OCI-LY3 (cell line): ENCODE measurements at regions not wholly inside any gene's neighbourhood (a gene's known extent, or its start where the extent isn't known, plus 50 kb on each side); places are given as distances from the start of the nearest gene placed in this dataset.

ENCODE experiments used
- H2AFZ ChIP-seq: fragments of 200-600, 300-600 bp; shearing (Covaris generic); 2 replicates; pipeline ENCODE4 v1.6.0; 2014; ENCODE audit warnings: antibody characterized with exemption, low read depth, low read length
- H3K27ac ChIP-seq: fragments of 200-600, 300-600 bp; sonication (generic); 2 replicates; pipeline ENCODE4 v1.5.1; 2014; ENCODE audit warnings: mild to moderate bottlenecking, low read length, moderate library complexity, mixed read lengths
- H3K27me3 ChIP-seq: fragments of 200-600, 300-600 bp; sonication (generic); 2 replicates; pipeline ENCODE4 v1.6.1; 2014; ENCODE audit warnings: low read depth, low read length, mixed read lengths
- H3K36me3 ChIP-seq: fragments of 200-600, 300-600 bp; sonication (generic); replicated peaks from 2 replicates; pipeline ENCODE3; 2014; ENCODE audit warnings: low read depth, low read length, mixed read lengths
- H3K4me1 ChIP-seq: fragments of 300-600, 200-600 bp; sonication (generic); 2 replicates; pipeline ENCODE4 v1.6.1; 2014; ENCODE audit warnings: low read length, mixed read lengths
- H3K4me2 ChIP-seq: fragments of 200-600, 300-600 bp; sonication (generic); 2 replicates; pipeline ENCODE4 v1.6.1; 2014; ENCODE audit warnings: low read length, mixed read lengths
- H3K4me3 ChIP-seq: fragments of 300-600, 200-600 bp; sonication (generic); 2 replicates; pipeline ENCODE4 v1.5.1; 2014; ENCODE audit warnings: antibody characterized with exemption, mild to moderate bottlenecking, low read length, moderate library complexity
- H3K79me2 ChIP-seq: fragments of 300-600, 200-600 bp; shearing (Covaris generic); 2 replicates; pipeline ENCODE4 v1.6.1; 2014; ENCODE audit warnings: mild to moderate bottlenecking, low read length, mixed read lengths
- H3K9ac ChIP-seq: fragments of 300-600, 200-600 bp; shearing (Covaris generic); 2 replicates; pipeline ENCODE4 v1.6.0; 2014; ENCODE audit warnings: mild to moderate bottlenecking, low read length, moderate library complexity
- H3K9me3 ChIP-seq: fragments of 200-600, 300-600 bp; shearing (Covaris generic); 2 replicates; pipeline ENCODE4 v1.6.1; 2014; ENCODE audit warnings: low read length, mixed read lengths; ENCODE audit not compliant: insufficient read depth
- H4K20me1 ChIP-seq: fragments of 200-600, 300-600 bp; sonication (generic); 2 replicates; pipeline ENCODE4 v1.6.1; 2016; ENCODE audit warnings: low read length, mixed read lengths; ENCODE audit not compliant: insufficient read depth
- EZH2phosphoT487 ChIP-seq: fragments of 200-600 bp; shearing (Covaris generic); IDR thresholded peaks from 2 replicates; pipeline ENCODE4 v1.6.1; 2018; ENCODE audit warnings: antibody characterized with exemption, mixed run types, low read depth
- TF ChIP-seq, protein P1 (sequence below): fragments of 200-600, 300-600 bp; sonication (generic); IDR thresholded peaks from 2 replicates; pipeline ENCODE4 v1.5.1; 2014; ENCODE audit warnings: antibody characterized with exemption, low read length, low read depth

DNA sequence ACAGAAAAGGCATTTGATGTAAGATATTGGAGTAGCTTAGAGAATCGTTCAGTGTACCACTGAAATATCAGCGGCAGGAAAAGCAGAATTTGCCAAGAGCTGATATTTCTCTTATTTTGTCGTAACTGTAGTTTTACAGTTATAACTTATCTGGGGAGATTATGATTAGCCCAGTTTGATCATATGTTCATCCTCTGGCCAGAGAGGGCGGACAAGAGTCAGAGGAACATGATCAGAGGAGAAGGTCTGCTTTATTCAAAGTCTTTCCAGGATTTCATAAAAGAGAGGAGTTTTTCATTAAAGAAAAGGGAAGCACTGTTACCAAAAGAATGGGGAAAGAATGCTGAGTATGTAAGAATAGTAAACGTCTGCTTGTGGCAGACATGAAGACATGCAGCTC is 1655.6 kb downstream of the DPP10 start:
- Histone ChIP-seq H3K27me3 (no peaks in the 10 kb centered on the region), H3K36me3 (no peaks in the 10 kb centered on the region), H3K4me1 (peaks cover 8% of the 10 kb centered on the region), H3K27ac (no peak overlapping the region), H3K79me2 (no peaks in the 10 kb centered on the region), H3K4me3 (no peak overlapping the region), H2AFZ (no peak overlapping the region), H3K9ac (no peak overlapping the region), H4K20me1 (no peaks in the 10 kb centered on the region), H3K4me2 (no peak overlapping the region), H3K9me3 (no peaks in the 10 kb centered on the region)
- no peak for TF ChIP-seq EZH2phosphoT487
- TF ChIP-seq, protein P1, sequence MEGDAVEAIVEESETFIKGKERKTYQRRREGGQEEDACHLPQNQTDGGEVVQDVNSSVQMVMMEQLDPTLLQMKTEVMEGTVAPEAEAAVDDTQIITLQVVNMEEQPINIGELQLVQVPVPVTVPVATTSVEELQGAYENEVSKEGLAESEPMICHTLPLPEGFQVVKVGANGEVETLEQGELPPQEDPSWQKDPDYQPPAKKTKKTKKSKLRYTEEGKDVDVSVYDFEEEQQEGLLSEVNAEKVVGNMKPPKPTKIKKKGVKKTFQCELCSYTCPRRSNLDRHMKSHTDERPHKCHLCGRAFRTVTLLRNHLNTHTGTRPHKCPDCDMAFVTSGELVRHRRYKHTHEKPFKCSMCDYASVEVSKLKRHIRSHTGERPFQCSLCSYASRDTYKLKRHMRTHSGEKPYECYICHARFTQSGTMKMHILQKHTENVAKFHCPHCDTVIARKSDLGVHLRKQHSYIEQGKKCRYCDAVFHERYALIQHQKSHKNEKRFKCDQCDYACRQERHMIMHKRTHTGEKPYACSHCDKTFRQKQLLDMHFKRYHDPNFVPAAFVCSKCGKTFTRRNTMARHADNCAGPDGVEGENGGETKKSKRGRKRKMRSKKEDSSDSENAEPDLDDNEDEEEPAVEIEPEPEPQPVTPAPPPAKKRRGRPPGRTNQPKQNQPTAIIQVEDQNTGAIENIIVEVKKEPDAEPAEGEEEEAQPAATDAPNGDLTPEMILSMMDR: no peak

DNA sequence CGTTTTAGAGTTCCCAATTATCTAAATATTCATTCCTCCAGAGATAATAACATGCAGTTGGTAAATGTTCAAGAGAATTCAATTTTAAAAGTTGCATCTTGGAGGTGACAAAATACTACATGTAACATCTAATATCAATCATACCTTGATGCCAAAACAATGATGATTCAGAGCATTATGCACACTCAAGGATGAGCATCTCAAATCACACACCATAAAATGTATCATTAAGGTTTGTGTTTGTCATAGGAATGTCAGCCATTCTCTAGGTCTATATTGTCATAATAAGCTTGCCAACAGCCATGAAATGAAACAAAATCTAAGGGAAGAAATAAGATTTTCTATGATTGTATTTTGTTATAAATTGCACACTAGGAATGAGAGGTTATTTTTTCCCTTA is 1667.0 kb downstream of the DPP10 start:
- Histone ChIP-seq H3K27ac (no peak overlapping the region), H3K36me3 (no peaks in the 10 kb centered on the region), H3K4me3 (no peak overlapping the region), H3K4me1 (no peaks in the 10 kb centered on the region), H4K20me1 (no peaks in the 10 kb centered on the region), H2AFZ (no peak overlapping the region), H3K4me2 (no peak overlapping the region), H3K9ac (no peak overlapping the region), H3K9me3 (no peaks in the 10 kb centered on the region), H3K27me3 (no peaks in the 10 kb centered on the region), H3K79me2 (no peaks in the 10 kb centered on the region)
- TF ChIP-seq EZH2phosphoT487: no peak
- TF ChIP-seq, protein P1: no peak

DNA sequence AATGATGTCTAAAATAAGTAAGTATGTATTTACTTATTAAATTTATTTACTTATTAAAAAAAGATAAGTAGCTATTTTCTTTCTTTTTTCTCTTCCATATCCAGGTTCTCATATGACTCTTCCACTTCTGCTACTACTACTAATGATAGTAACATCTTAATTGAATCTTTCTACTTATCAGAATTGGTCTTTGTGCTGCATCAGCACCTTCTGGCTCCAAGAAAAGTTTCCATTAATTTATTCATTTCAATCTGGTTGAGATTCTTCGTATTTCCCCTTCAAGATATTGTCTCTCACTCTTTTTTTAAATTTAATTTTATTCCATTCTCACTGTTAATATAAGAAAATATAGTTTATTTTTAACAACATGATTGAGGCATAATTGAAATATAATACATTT is 1675.4 kb downstream of the DPP10 start:
- no peaks in the 10 kb centered on the region for H3K4me1 ChIP-seq
- no peaks in the 10 kb centered on the region for H4K20me1 ChIP-seq
- H3K4me2 ChIP-seq: no peak overlapping the region
- no peak for TF ChIP-seq EZH2phosphoT487
- TF ChIP-seq, protein P1: no peak
- H3K27me3 ChIP-seq: no peaks in the 10 kb centered on the region
- no peaks in the 10 kb centered on the region for H3K79me2 ChIP-seq
- H3K9ac ChIP-seq: no peak overlapping the region
- H3K9me3 ChIP-seq: no peaks in the 10 kb centered on the region
- H2AFZ ChIP-seq: no peak overlapping the region
- no peak overlapping the region for H3K4me3 ChIP-seq
- H3K36me3 ChIP-seq: no peaks in the 10 kb centered on the region
- H3K27ac ChIP-seq: no peak overlapping the region

DNA sequence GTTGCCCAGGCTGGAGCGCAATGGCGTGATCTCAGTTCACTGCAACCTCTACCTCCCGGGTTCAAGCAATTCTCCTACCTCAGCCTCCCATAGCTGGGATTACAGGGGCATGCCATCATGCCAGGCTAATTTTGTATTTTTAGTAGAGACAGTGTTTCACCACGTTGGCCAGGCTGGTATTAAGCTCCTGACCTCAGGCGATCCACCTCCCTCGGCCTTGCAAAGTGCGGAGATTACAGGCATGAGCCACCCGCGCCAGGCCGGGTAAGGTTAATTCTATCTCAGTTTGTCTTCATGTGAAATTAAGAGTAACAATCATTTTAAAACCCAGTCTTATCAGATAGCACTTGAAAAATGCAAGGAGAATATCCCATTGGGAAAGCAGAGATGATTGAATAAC is 1681.7 kb upstream of the DDX18 start:
- Histone ChIP-seq H3K27ac (no peak overlapping the region), H3K27me3 (no peaks in the 10 kb centered on the region), H3K4me2 (no peak overlapping the region), H3K9ac (no peak overlapping the region), H3K4me1 (no peaks in the 10 kb centered on the region), H3K4me3 (no peak overlapping the region), H3K9me3 (no peaks in the 10 kb centered on the region), H3K36me3 (no peaks in the 10 kb centered on the region), H2AFZ (no peak overlapping the region), H3K79me2 (no peaks in the 10 kb centered on the region), H4K20me1 (no peaks in the 10 kb centered on the region)
- TF ChIP-seq, protein P1: no peak
